AG10803 (cell line): ENCODE measurements at regions not wholly inside any gene's neighbourhood (a gene's known extent, or its start where the extent isn't known, plus 50 kb on each side); places are given as distances from the start of the nearest gene placed in this dataset.
A peak's percentile ranks its signal among the peaks of the same experiment; 100 is the strongest.

Experiments
- DNase-seq: peaks from one replicate; pipeline ENCODE4 v3.0.0; 2010; ENCODE audit warnings: low read depth
- H3K4me3 ChIP-seq: 2 replicates; pipeline ENCODE4 v1.5.1; 2011; ENCODE audit warnings: mild to moderate bottlenecking, low read length, control low read depth
- CTCF ChIP-seq: conservative IDR thresholded peaks from 2 replicates; pipeline ENCODE4 v1.5.1; 2011; ENCODE audit warnings: mild to moderate bottlenecking, low read length, control low read depth, inconsistent platforms

- no peak for DNase-seq
- no peak for TF ChIP-seq CTCF
- H3K4me3 ChIP-seq, result no peak overlapping the region
Measured at GRCh38 chr11:122430490-122430889, 225.0 kb upstream of the UBASH3B start.

- H3K4me3 ChIP-seq, result no peak overlapping the region
- no peak for DNase-seq
- TF ChIP-seq CTCF, result no peak
Measured at GRCh38 chr11:122426073-122426472, 229.4 kb upstream of the UBASH3B start.

GRCh38 chr11:122424636-122425035, 230.9 kb upstream of the UBASH3B start:
- DNase-seq, result no peak
- H3K4me3 ChIP-seq, result no peak overlapping the region
- no peak for TF ChIP-seq CTCF

- no peak for TF ChIP-seq CTCF
- H3K4me3 ChIP-seq, result no peak overlapping the region
- DNase-seq, result no peak
Measured at GRCh38 chr11:122423886-122424285, 231.6 kb upstream of the UBASH3B start.

- no peak for TF ChIP-seq CTCF
- DNase-seq, result no peak
- H3K4me3 ChIP-seq, result no peak overlapping the region
Measured at GRCh38 chr11:122423273-122423672, 232.2 kb upstream of the UBASH3B start.

- TF ChIP-seq CTCF, result no peak
- peak; percentile 25 for DNase-seq
- no peak overlapping the region for H3K4me3 ChIP-seq
Measured at GRCh38 chr11:122422682-122423081, 232.8 kb upstream of the UBASH3B start.

GRCh38 chr11:122421702-122422101, 233.8 kb upstream of the UBASH3B start:
- DNase-seq, result no peak
- no peak overlapping the region for H3K4me3 ChIP-seq

More at GRCh38 chr11:122421702-122422101, 233.8 kb upstream of the UBASH3B start:
- TF ChIP-seq CTCF, result no peak
